ENCODE measurements at regions not wholly inside any gene's neighbourhood (a gene's known extent, or its start where the extent isn't known, plus 50 kb on each side); places are given as distances from the start of the nearest gene placed in this dataset.
"Not testable (repeated sequence)": the region's sequence is repeated elsewhere in the genome, so short reads cannot be mapped to it uniquely, and the experiment has no call there.

GRCh38 chr2:125707611-125708010, 948.3 kb upstream of the GYPC start:
- no peak for DNase-seq (ENCODE audit: low read depth in 2 of 2)

GRCh38 chr2:125710561-125710960, 945.4 kb upstream of the GYPC start:
- DNase-seq (ENCODE audit: low read depth in 2 of 2), result no peak

DNA sequence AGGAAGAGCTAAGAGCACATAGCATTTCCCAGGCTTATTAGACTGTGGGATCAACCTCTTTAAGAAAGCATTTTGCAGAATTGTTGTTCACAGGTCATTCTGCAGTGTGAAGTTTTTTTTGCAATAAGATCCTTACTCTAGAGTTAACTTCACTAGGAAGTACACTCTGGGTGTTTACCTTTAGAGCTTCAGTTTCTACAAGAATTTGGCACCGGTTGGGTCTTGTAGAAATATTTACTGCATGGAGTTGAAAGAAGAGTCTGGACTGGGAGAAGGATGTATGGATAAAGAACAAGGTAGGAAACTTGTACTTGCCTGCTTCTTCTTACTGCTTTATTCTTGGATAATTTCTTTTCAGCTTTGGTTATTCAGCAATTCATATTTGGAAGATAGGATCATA, 944.9 kb upstream of the GYPC start:
- no peak for DNase-seq (ENCODE audit: low read depth in 2 of 2)

DNA sequence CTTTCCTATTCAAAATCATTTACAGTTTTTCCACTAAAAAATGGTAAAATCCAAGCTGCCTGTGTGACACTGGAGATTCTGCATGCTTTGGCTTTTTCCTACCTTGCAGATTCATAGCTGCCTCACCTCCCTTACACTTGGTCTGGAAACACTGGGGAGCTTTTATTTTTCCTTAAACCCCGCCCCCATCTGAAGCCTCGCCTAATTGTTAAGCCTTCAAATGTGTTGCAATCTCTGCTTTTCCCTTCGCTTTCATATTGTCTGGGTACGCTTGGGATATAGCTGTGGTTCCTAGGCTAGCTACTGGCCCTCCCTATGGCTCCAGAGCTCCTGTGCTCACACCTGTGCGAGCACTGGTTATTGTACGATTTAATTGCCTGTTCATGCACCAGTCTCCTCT, 942.4 kb upstream of the GYPC start:
- DNase-seq (ENCODE audit: low read depth in 2 of 2), result no peak

GRCh38 chr2:125721072-125721721, 934.8 kb upstream of the GYPC start:
- DNase-seq (ENCODE audit: low read depth in 2 of 2), result no peak

GRCh38 chr2:125730921-125731320, 925.0 kb upstream of the GYPC start:
- DNase-seq (ENCODE audit: low read depth in 2 of 2), result no peak

DNA sequence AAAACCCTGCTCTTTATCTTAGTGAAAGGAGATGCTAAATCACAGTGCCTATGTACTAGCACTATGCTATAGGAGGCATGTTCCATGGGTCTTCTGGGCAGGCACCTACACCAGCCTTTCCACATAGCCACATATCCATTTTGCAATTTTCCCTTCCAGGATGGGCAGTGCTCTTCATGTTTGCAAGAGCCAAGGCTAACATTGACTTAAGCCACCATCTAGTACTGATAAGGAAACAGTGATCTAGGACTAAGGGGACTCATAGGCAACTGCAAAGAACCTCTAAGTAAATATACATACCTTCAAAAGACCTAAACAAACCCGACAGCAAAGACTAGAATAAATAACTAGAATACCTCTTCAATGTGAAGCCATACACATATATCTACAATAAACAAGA, 919.7 kb upstream of the GYPC start:
- DNase-seq (ENCODE audit: low read depth in 2 of 2), result no peak

DNA sequence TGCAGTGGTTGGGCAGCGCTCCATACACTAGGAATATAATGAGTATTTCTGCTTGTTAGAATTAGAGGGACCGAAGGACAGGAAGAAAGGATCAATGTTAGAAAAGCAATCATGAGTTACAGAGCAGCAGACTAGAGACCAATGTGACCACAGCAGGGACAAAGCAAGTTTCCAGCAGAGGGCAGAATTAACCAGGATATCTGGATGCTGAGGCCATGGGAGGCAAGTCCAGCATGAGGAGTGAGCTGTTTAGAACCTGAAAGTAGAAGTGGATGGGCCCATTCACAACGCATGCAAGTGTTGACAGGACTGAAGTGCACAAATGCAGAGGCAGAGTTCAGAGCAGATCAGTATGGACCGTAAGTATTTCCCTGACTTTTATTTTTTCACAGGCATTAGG, 910.4 kb upstream of the GYPC start:
- DNase-seq (ENCODE audit: low read depth in 2 of 2), result no peak

DNA sequence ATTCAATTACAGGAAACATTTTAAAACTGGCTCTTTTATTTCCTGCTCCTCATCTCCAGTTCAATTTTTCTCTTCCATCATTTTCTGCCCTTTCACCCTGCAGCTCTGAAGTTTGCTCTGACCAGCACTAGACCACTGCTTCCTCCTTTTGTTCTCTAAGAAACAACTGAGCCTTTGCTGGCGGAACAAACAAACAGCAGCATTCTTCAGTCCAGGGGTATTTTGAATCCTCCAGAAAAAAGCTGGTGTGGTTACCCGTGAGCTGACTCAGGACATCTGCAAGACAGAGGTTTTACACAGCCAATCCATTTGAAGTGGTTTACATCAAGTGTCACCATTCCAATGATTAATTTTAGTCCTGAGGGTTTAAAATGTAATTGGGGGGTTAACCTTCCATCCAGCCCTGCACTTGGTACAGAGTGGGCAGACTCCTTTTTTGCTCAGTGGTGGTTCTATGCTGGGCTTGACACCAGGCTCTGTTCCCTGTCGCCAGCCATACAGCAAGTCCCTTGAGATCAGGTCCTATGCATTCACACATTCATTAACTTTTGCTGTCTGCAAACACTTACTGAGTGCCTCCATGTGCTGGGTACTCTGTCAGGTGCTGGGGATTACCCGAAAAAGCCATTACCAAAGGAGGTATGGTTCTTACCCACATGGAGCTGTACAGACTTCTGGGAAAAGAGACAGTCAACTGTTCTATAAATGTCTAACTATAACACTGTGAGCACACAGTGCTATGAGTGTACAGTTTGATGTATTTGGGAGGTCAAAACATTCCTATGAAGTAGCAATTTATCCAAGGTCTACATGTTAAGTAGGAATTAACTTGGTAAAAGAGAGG, 909.4 kb upstream of the GYPC start:
- no peak for DNase-seq (ENCODE audit: low read depth in 2 of 2)

DNA sequence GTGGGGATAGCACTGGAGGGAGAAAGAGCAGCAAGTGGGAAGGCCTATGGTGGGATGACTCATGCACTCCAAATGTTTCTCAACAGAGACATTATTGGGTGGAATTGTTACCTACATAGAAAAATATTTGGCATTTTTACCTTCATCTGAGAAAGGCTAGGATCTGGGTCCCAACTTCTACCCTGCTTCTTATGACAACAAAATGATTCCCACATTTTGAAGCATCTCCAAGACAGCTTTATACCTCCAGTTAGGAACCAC, 908.9 kb upstream of the GYPC start:
- no peak for DNase-seq (ENCODE audit: low read depth in 2 of 2)

DNA sequence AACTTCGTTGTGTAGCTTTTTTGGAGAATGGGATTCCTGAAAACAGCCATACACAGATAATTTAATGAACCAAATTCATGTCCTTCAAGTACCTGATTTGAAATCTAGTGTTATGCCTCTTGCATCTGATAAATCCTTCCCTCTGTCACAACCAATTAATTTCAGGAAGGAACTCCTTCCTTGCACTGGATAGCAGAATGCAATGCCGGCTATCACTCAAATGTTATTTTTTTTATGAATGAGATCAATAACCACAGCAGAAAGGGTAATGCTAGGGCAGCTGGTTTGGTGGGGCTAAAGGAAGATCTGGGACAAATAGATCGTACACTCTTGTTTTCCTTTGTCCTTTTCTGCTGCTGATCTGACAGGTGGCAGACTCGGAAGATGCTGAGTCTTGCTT, 899.5 kb upstream of the GYPC start:
- no peak for DNase-seq (ENCODE audit: low read depth in 2 of 2)

GRCh38 chr2:125796784-125797183, 859.2 kb upstream of the GYPC start:
- DNase-seq (ENCODE audit: low read depth in 2 of 2), result no peak

DNA sequence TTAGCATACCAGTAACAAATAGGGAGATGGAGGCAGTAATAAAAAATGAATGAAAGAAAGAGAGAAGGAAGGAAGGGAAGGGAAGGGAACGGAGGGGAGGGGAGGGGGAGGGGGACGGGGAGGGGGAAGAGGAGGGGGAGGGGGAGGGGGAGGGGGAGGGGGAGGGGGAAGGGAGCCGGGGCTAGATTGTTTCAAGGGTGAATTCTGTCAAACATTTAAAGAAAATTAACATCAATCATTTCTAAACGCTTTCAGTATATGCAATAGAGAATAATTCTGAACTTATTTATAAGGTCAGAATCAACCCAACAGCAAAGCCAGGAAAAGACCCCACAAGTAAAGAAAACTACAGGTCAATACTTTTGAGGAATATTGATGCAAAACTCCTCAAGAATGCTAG, 858.8 kb upstream of the GYPC start:
- no peak for DNase-seq (ENCODE audit: low read depth in 2 of 2)

- no peak for DNase-seq (ENCODE audit: low read depth in 2 of 2)
These were observed 833.2 kb upstream of the GYPC start for GRCh38 chr2:125822746-125823145.

- DNase-seq (ENCODE audit: low read depth in 2 of 2), result not testable (repeated sequence)
These were observed 830.2 kb upstream of the GYPC start for GRCh38 chr2:125825781-125826180.

DNA sequence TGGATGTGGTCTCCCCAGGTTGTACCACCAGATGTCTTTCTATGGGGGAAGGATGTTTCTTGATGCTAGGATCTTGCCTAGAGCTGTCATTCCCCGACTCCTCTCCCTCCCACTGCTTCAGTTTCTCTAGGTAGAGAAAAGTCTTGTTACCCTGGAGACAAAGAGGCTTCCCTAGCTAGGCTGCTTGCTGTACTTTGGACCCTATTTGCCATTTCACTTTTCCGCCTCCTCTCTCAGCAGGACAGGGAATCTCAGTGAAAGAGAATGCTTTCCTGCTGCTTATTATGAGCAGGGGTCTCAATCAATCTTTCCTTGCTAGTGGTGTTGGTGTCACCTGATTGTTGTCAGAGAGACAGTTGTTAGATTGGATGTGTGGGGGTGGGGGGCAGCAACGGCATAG, 818.8 kb upstream of the GYPC start:
- DNase-seq (ENCODE audit: low read depth in 2 of 2), result no peak

DNA sequence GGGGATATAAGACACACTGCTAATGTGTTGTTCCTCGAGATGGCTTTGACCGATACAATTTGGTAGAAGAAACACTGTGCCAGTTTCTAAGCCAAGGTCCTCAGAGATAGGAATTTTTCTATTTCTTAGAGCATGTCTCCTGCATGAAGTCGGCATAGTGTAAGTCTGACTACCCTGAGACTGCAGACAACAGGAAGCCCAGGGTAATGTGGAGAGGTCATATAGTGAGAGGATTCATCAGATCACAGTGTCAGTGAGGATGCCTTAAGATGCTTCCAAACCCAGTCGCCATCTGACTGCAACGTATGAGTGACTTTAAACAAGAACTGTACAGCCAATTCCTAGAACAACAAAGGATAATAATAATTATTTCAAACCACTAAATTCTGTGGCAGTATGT, 818.3 kb upstream of the GYPC start:
- no peak for DNase-seq (ENCODE audit: low read depth in 2 of 2)

- no peak for DNase-seq (ENCODE audit: low read depth in 2 of 2)
These were observed 816.0 kb upstream of the GYPC start for GRCh38 chr2:125839945-125840344.

DNA sequence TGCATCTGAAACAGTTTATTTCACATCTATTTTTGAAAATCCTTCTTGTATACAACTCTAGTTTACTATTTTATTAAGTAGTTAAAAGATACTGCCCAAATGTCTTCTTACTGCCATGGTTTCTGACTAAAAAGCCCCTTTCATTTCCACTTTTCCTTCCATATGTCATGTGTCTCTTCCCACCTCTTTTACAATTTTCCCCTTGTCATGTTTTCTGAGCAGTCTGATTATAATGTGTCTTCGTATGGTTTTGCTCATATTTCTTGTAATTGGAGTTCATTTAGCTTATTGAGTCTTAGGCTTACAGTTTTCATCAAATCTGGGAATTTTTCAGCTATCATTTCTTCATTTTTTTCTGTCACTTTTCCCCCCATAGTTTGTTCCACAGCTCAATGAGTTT, 813.9 kb upstream of the GYPC start:
- DNase-seq (ENCODE audit: low read depth in 2 of 2), result no peak

DNA sequence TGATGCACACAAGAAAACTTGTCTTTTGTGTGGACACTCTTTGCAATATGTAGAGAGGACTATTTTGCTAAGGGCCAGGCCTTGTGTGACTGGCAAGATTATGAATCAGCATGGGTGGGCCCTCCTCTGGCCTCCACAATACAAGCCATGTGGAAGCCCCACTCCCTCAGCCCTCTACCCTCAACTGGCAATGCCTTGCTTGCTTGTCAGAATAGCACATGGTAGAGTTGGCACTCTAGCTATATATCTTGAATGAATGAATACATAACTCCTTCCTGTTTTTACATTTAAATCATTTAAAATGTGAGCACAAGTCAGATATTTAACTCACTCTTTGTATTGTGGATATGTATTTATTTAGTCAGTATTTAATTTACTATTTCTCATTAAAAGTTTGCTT, 805.4 kb upstream of the GYPC start:
- no peak for DNase-seq (ENCODE audit: low read depth in 2 of 2)

- DNase-seq (ENCODE audit: low read depth in 2 of 2), result no peak
These were observed 803.6 kb upstream of the GYPC start for GRCh38 chr2:125852364-125852763.

DNA sequence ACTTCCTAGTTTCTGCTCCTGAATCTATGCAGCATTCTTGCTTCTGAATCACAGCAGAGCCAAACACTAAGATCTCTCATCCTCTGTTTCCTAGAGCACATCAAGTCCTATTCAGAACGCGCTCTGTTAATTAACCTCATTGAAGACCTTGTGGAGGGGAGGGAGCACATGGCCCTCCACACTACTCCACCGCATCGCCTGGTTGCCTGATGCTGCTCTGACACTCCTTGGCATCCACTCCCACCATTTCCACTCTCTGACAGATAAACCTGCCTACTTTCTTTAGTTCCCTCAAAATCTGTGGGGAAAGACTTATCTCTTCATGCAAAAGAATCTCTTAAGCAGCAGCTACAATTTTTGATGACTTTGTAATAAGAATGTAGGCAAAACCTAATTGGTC, 802.3 kb upstream of the GYPC start:
- no peak for DNase-seq (ENCODE audit: low read depth in 2 of 2)

- DNase-seq (ENCODE audit: low read depth in 2 of 2), result no peak
These were observed 800.8 kb upstream of the GYPC start for GRCh38 chr2:125855204-125855603.

Data from stimulated activated CD8-positive, alpha-beta memory T cell treated with anti-CD3 and anti-CD28 coated beads, Interleukin-7, amount 100 ng/mL, for 1 hour (primary cell).